GM12878 (cell line): ENCODE measurements at regions not wholly inside any gene's neighbourhood (a gene's known extent, or its start where the extent isn't known, plus 50 kb on each side); places are given as distances from the start of the nearest gene placed in this dataset.

Experiments
- ATAC-seq: fragments of 200-7000 bp; cut with Tn5 transposase; 3 replicates; pipeline ENCODE4 v1.9.1; 2020; ENCODE audit warnings: mild to moderate bottlenecking, moderate library complexity
- BruUV-seq: library from RNA; stranded (reverse); fragments of 400-500 nt; replicated peaks from 2 replicates; lab custom pipeline; 2021; lab: Mats Ljungman, UMichigan
- CTCF ChIA-PET: fragments of 300-600 bp; sonication (Branson Sonifier 250); formaldehyde crosslinking; extraction: SDS; loops from one replicate; lab custom pipeline; 2021; ENCODE audit warnings: inconsistent platforms; lab: Yijun Ruan, JAX
- POLR2A ChIA-PET: fragments of 350-600 bp; formaldehyde crosslinking; extraction: SDS; loops from one replicate; lab custom pipeline; 2021; ENCODE audit warnings: inconsistent platforms; lab: Charles Lee
- RAD21 ChIA-PET: fragments of 300-600 bp; sonication (Branson Sonifier 250); formaldehyde crosslinking; loops from one replicate; lab custom pipeline; 2023; ENCODE audit warnings: antibody characterized with exemption; ENCODE audit not compliant: unreplicated experiment; lab: Charles Lee
- SMC1A ChIA-PET: fragments of 300-600 bp; sonication (Branson Sonifier 250); formaldehyde crosslinking; loops from one replicate; lab custom pipeline; 2023; ENCODE audit not compliant: unreplicated experiment, uncharacterized antibody; lab: Charles Lee
- DNase-seq: peaks from one replicate; pipeline ENCODE4 v3.0.0-alpha.2; 2011; ENCODE audit warnings: low read depth, low spot score
- FAIRE-seq: peaks from 3 replicates; lab custom pipeline; 2011; peaks lifted over from hg19 to GRCh38; lab: Jason Lieb, UNC
- H2AFZ ChIP-seq: 2 replicates; pipeline ENCODE4 v1.6.0; 2011; ENCODE audit warnings: low read depth, low read length, control low read depth; ENCODE audit not compliant: control insufficient read depth
- H3K27ac ChIP-seq: 2 replicates; pipeline ENCODE4 v1.5.1; 2011; ENCODE audit warnings: control low read depth; ENCODE audit not compliant: control insufficient read depth, insufficient read depth
- H3K27me3 ChIP-seq, 2 experiments: replicated peaks in 1 of 2; 2 replicates each; pipeline versions ENCODE4 v1.6.0 to v1.6.1; 2011; ENCODE audit warnings: low read length in 1 of 2; ENCODE audit not compliant: control insufficient read depth in 2 of 2, insufficient read depth in 2 of 2
- H3K36me3 ChIP-seq, 2 experiments: 2 replicates each; pipeline ENCODE4 v1.5.1; 2011; ENCODE audit warnings: low read length in 1 of 2; ENCODE audit not compliant: control insufficient read depth in 2 of 2, insufficient read depth in 2 of 2
- H3K4me1 ChIP-seq: 2 replicates; pipeline ENCODE4 v1.6.1; 2011; ENCODE audit warnings: mild to moderate bottlenecking, low read length, moderate library complexity, mixed read lengths; ENCODE audit not compliant: control insufficient read depth, insufficient read depth
- H3K4me2 ChIP-seq: 2 replicates; pipeline ENCODE4 v1.6.0; 2011; ENCODE audit warnings: control low read depth; ENCODE audit not compliant: control insufficient read depth, insufficient read depth
- H3K4me3 ChIP-seq: fragments of 200-600 bp; sonication (generic); 2 replicates; pipeline ENCODE4 v1.5.1; 2016
- H3K79me2 ChIP-seq: 2 replicates; pipeline ENCODE4 v1.6.0; 2011; ENCODE audit warnings: low read length; ENCODE audit not compliant: control insufficient read depth, insufficient read depth
- H3K9ac ChIP-seq: 2 replicates; pipeline ENCODE4 v1.8.0; 2011; ENCODE audit warnings: low read length, control low read depth, mixed read lengths; ENCODE audit not compliant: control insufficient read depth, insufficient read depth
- H3K9me3 ChIP-seq: replicated peaks from 3 replicates; pipeline ENCODE4 v1.5.1; 2011; ENCODE audit warnings: mild to moderate bottlenecking, low read length; ENCODE audit not compliant: control insufficient read depth, insufficient read depth
- H4K20me1 ChIP-seq: 2 replicates; pipeline ENCODE4 v1.6.0; 2011; ENCODE audit not compliant: control insufficient read depth, insufficient read depth
- BCL11A ChIP-seq: IDR thresholded peaks from 2 replicates; pipeline ENCODE4 v1.6.1; 2011; ENCODE audit warnings: low read depth, low read length
- BHLHE40 ChIP-seq, 2 experiments: fragments of 450-650 bp in 1 of 2; IDR thresholded peaks; 2 replicates each; pipeline ENCODE4 v1.6.1; 2011 to 2017; ENCODE audit warnings: low read depth in 2 of 2, borderline replicate concordance in 1 of 2, improper control_type of control experiment in 1 of 2, low read length in 1 of 2, mild to moderate bottlenecking in 1 of 2
- CEBPZ ChIP-seq: fragments of 150-350 bp; IDR thresholded peaks from 2 replicates; pipeline ENCODE4 v1.6.1; 2016; ENCODE audit warnings: low read depth, low read length
- EP300 ChIP-seq, 2 experiments: fragments of 150-350 bp in 1 of 2; IDR thresholded peaks; 2 replicates each; pipeline ENCODE4 v1.6.1; 2011 to 2012; ENCODE audit warnings: low read depth in 2 of 2, low read length in 2 of 2, borderline replicate concordance in 1 of 2, improper control_type of control experiment in 1 of 2, inconsistent platforms in 1 of 2; ENCODE audit not compliant: control insufficient read depth in 1 of 2
- FOS ChIP-seq: IDR thresholded peaks from 3 replicates; pipeline ENCODE4 v1.6.1; 2011; ENCODE audit warnings: borderline replicate concordance; ENCODE audit not compliant: insufficient read length; ENCODE audit errors: extremely low read depth
- FOXK2 ChIP-seq: fragments of 450-650 bp; IDR thresholded peaks from 2 replicates; pipeline ENCODE4 v1.6.1; 2017; ENCODE audit warnings: mild to moderate bottlenecking, moderate library complexity
- IRF4 ChIP-seq: IDR thresholded peaks from 2 replicates; pipeline ENCODE4 v1.6.1; 2011; ENCODE audit warnings: low read depth, low read length
- MTA2 ChIP-seq: fragments of 450-650 bp; IDR thresholded peaks from 2 replicates; pipeline ENCODE4 v1.6.1; 2016; ENCODE audit warnings: low read depth, mild to moderate bottlenecking, moderate library complexity
- MXI1 ChIP-seq: fragments of 150-350 bp; IDR thresholded peaks from 2 replicates; pipeline ENCODE4 v1.6.1; 2011; ENCODE audit warnings: low read depth, mild to moderate bottlenecking, inconsistent platforms, low read length, improper control_type of control experiment
- NFYB ChIP-seq: IDR thresholded peaks from 2 replicates; pipeline ENCODE4 v1.6.1; 2011; ENCODE audit warnings: low read depth, mild to moderate bottlenecking, low read length, improper control_type of control experiment, moderate library complexity; ENCODE audit not compliant: insufficient read depth
- RB1 ChIP-seq: fragments of 450-650 bp; formaldehyde crosslinking; IDR thresholded peaks from 2 replicates; pipeline ENCODE4 v1.6.1; 2017; ENCODE audit warnings: mild to moderate bottlenecking, borderline replicate concordance
- SP1 ChIP-seq: IDR thresholded peaks from one replicate; pipeline ENCODE4 v1.6.1; 2011; ENCODE audit warnings: low read depth, low read length
- STAT3 ChIP-seq: IDR thresholded peaks from 2 replicates; pipeline ENCODE4 v1.6.1; 2011; ENCODE audit warnings: low read depth, low read length, improper control_type of control experiment
- TARDBP ChIP-seq: IDR thresholded peaks from 2 replicates; pipeline ENCODE4 v1.6.1; 2016; ENCODE audit warnings: borderline replicate concordance
- ZNF207 ChIP-seq: fragments of 450-650 bp; IDR thresholded peaks from 2 replicates; pipeline ENCODE4 v1.6.1; 2014; ENCODE audit warnings: antibody characterized with exemption, mild to moderate bottlenecking, borderline replicate concordance
- whole genome bisulfite sequencing: methylation state at CpG from one replicate; pipeline ENCODE4 v1.1.6; 2016; ENCODE audit warnings: low lambda C conversion rate; ENCODE audit not compliant: insufficient replicate concordance, insufficient coverage; ENCODE audit errors: missing lambda C conversion rate; 5-methylcytosine and 5-hydroxymethylcytosine counted together
- in situ Hi-C: fragments of 300-500 bp; cut with MboI; formaldehyde crosslinking; loops from 9 replicates; pipeline ENCODE4 v1.14.3; 2018; ENCODE audit warnings: mixed read lengths
- intact Hi-C: fragments of 100-400 bp; cut with micrococcal nuclease; formaldehyde crosslinking; loops from one replicate; pipeline ENCODE4 v1.14.2; 2022; ENCODE audit not compliant: unreplicated experiment

GRCh38 chr1:208587110-208587509 lies 342.9 kb upstream of the PLXNA2 start (continued):
- TF ChIP-seq CEBPZ (no peak), SP1 (no peak), IRF4 (0 out of 2 replicates have a peak, but pooled peaks have one; percentile 11), BCL11A (no peak), MXI1 (no peak), MTA2 (no peak)

GRCh38 chr1:208593306-208594006 lies 349.3 kb upstream of the PLXNA2 start:
- CTCF ChIA-PET: no interaction called here
- H3K27ac ChIP-seq: no peak overlapping the region
- H3K9ac ChIP-seq: no peak overlapping the region
- H4K20me1 ChIP-seq: no peaks in the 10 kb centered on the region
- no peaks in the 10 kb centered on the region for H3K9me3 ChIP-seq
- WGBS: 46% methylated on average over 2 of the region's 2 CpGs
- no peak overlapping the region for H3K4me3 ChIP-seq
- RAD21 ChIA-PET: no interaction called here
- BruUV-seq: no TSS peak
- ATAC-seq (no peak), FAIRE-seq (no peak), DNase-seq (no peak)
- intact Hi-C loops: no loop called here
- in situ Hi-C loops: no loop called here
- H3K4me2 ChIP-seq: no peak overlapping the region
- SMC1A ChIA-PET: interaction anchor here (0.7 kb wide), 1 partner anchor 175 kb away, joined by 3 read pairs; no protein-coding TSS in a partner anchor
- no peaks in the 10 kb centered on the region for H3K79me2 ChIP-seq
- no peak for TF ChIP-seq FOXK2
- TF ChIP-seq NFYB: no peak
- no peak for TF ChIP-seq EP300 (IDR thresholded peaks at IDR 0.05; ENCODE audit: borderline replicate concordance in 1 of 2, control insufficient read depth in 1 of 2, low read depth in 2 of 2, low read length in 2 of 2)
- TF ChIP-seq STAT3: no peak
- TF ChIP-seq RB1: no peak
- TF ChIP-seq BHLHE40 (IDR thresholded peaks at IDR 0.05; ENCODE audit: borderline replicate concordance in 1 of 2, low read depth in 2 of 2, low read length in 1 of 2): no peak
- TF ChIP-seq FOS: no peak
- TF ChIP-seq TARDBP: no peak
- no peak for TF ChIP-seq ZNF207
- no peaks in the 10 kb centered on the region; a peak in 2 of 4 replicates for H3K27me3 ChIP-seq
- POLR2A ChIA-PET: no interaction called here
- no peak overlapping the region for H2AFZ ChIP-seq
- no peaks in the 10 kb centered on the region for H3K36me3 ChIP-seq
- no peaks in the 10 kb centered on the region for H3K4me1 ChIP-seq
